ENCODE measurements at regions not wholly inside any gene's neighbourhood (a gene's known extent, or its start where the extent isn't known, plus 50 kb on each side); places are given as distances from the start of the nearest gene placed in this dataset.

GRCh38 chr15:95653361-95653805, 677.1 kb upstream of the NR2F2 start:
- no peaks in the 10 kb centered on the region for H3K4me1 ChIP-seq (ENCODE audit: insufficient read depth)
- H3K27me3 Mint-ChIP-seq (ENCODE audit: insufficient read depth, low read depth, poor library complexity): no peaks in the 10 kb centered on the region
- no peak overlapping the region for H2AFZ ChIP-seq
- H3K4me2 ChIP-seq: no peak overlapping the region
- no peak overlapping the region for H3K27ac ChIP-seq (ENCODE audit: low read depth)
- no peaks in the 10 kb centered on the region for H3K36me3 ChIP-seq (ENCODE audit: insufficient read depth)
- TF ChIP-seq CREB1 (CRISPR knock-in tag; IDR thresholded peaks at IDR 0.05; ENCODE audit: low read depth) (no peak), JUNB (IDR thresholded peaks at IDR 0.05; ENCODE audit: unreplicated experiment) (no peak), STAT1 (IDR thresholded peaks at IDR 0.05; ENCODE audit: unreplicated experiment) (no peak), ZNF331 (CRISPR knock-in tag; IDR thresholded peaks at IDR 0.05; ENCODE audit: low read depth) (no peak), POLR2AphosphoS5 (IDR thresholded peaks at IDR 0.05; ENCODE audit: low read depth) (no peak), ZNF114 (CRISPR knock-in tag; IDR thresholded peaks at IDR 0.05) (no peak), NANOG (IDR thresholded peaks at IDR 0.05; ENCODE audit: borderline replicate concordance) (no peak)
- no peaks in the 10 kb centered on the region for H3K9me3 Mint-ChIP-seq
- H3K9me2 ChIP-seq (ENCODE audit: insufficient read depth): no peaks in the 10 kb centered on the region
- H3K4me3 Mint-ChIP-seq: no peak overlapping the region
- DNase-seq (ENCODE audit: low spot score): no peak
- no peaks in the 10 kb centered on the region for H4K20me1 ChIP-seq (replicated peaks; ENCODE audit: insufficient read depth)
- H3K4me1 Mint-ChIP-seq: no peaks in the 10 kb centered on the region
- H3F3A ChIP-seq (replicated peaks; ENCODE audit: low read depth): no peaks in the 10 kb centered on the region
- no peak overlapping the region for H3K4me3 ChIP-seq
- no peaks in the 10 kb centered on the region for H3K27me3 ChIP-seq (ENCODE audit: insufficient read depth)
- no peaks in the 10 kb centered on the region for H3K36me3 Mint-ChIP-seq (ENCODE audit: low read depth)
- H3K79me2 ChIP-seq (replicated peaks; ENCODE audit: insufficient read depth): no peaks in the 10 kb centered on the region
- no peak for ATAC-seq
- H3K27ac Mint-ChIP-seq: no peak overlapping the region

- Histone ChIP-seq H3K4me2 (no peak overlapping the region), H3F3A (replicated peaks; ENCODE audit: low read depth) (no peaks in the 10 kb centered on the region), H3K9me2 (ENCODE audit: insufficient read depth) (no peaks in the 10 kb centered on the region), H3K27me3 (ENCODE audit: insufficient read depth) (no peaks in the 10 kb centered on the region), H3K36me3 (ENCODE audit: insufficient read depth) (no peaks in the 10 kb centered on the region), H3K4me1 (ENCODE audit: insufficient read depth) (no peaks in the 10 kb centered on the region), H2AFZ (no peak overlapping the region), H4K20me1 (replicated peaks; ENCODE audit: insufficient read depth) (no peaks in the 10 kb centered on the region), H3K27ac (ENCODE audit: low read depth) (no peak overlapping the region), H3K4me3 (no peak overlapping the region), H3K79me2 (replicated peaks; ENCODE audit: insufficient read depth) (no peaks in the 10 kb centered on the region)
- Mint-ChIP-seq H3K27ac (no peak overlapping the region), H3K9me3 (no peaks in the 10 kb centered on the region), H3K4me3 (no peak overlapping the region), H3K36me3 (ENCODE audit: low read depth) (no peaks in the 10 kb centered on the region), H3K4me1 (no peaks in the 10 kb centered on the region), H3K27me3 (ENCODE audit: insufficient read depth, low read depth, poor library complexity) (no peaks in the 10 kb centered on the region)
- ATAC-seq (no peak), DNase-seq (ENCODE audit: low spot score) (no peak)
- TF ChIP-seq NANOG (IDR thresholded peaks at IDR 0.05; ENCODE audit: borderline replicate concordance) (no peak), ETS1 (IDR thresholded peaks at IDR 0.05) (no peak), POLR2AphosphoS5 (IDR thresholded peaks at IDR 0.05; ENCODE audit: low read depth) (no peak), ZNF331 (CRISPR knock-in tag; IDR thresholded peaks at IDR 0.05; ENCODE audit: low read depth) (no peak), JUNB (IDR thresholded peaks at IDR 0.05; ENCODE audit: unreplicated experiment) (no peak), CREB1 (CRISPR knock-in tag; IDR thresholded peaks at IDR 0.05; ENCODE audit: low read depth) (no peak), EZH2 (IDR thresholded peaks at IDR 0.05; ENCODE audit: low read depth, unreplicated experiment) (no peak), ZNF462 (CRISPR knock-in tag; IDR thresholded peaks at IDR 0.05) (no peak), CTCF (conservative IDR thresholded peaks at IDR 0.05; ENCODE audit: low read depth in 2 of 2) (no peak), STAT1 (IDR thresholded peaks at IDR 0.05; ENCODE audit: unreplicated experiment) (no peak), ZNF114 (CRISPR knock-in tag; IDR thresholded peaks at IDR 0.05) (no peak)
Observed at GRCh38 chr15:95655089-95655607, 675.4 kb upstream of the NR2F2 start.
